ENCODE measurements at regions not wholly inside any gene's neighbourhood (a gene's known extent, or its start where the extent isn't known, plus 50 kb on each side); places are given as distances from the start of the nearest gene placed in this dataset.

GRCh38 chr6:48307573-48307972 is 196.6 kb upstream of the PTCHD4 start:
- peaks cover 9% of the 10 kb centered on the region for H3K9me3 ChIP-seq (ENCODE audit: control insufficient read depth, low read length)
- H3K4me3 ChIP-seq (ENCODE audit: low read length), result no peak overlapping the region
- peaks cover 7% of the 10 kb centered on the region for H3K9me3 Mint-ChIP-seq
- H3K27ac ChIP-seq (ENCODE audit: low read depth, low read length), result no peak overlapping the region
- no peak overlapping the region for H3K9ac ChIP-seq (ENCODE audit: extremely low read depth, low read length, poor library complexity, severe bottlenecking)
- H3K4me3 Mint-ChIP-seq, result no peak overlapping the region
- 95% methylated on average over 2 of the region's 2 CpGs; no CpG with 5 or more reads in 1 of the 2 experiments for WGBS, 2 experiments (ENCODE audit: insufficient coverage in 1 of 2, insufficient read length in 1 of 2)
- H3K4me1 ChIP-seq (ENCODE audit: control insufficient read depth, insufficient read depth, low read length), result no peaks in the 10 kb centered on the region
- no peak for TF ChIP-seq CTCF (conservative IDR thresholded peaks at IDR 0.05)
- no peaks in the 10 kb centered on the region for H3K27me3 Mint-ChIP-seq (ENCODE audit: insufficient read depth)
- no peak overlapping the region for H3K27ac Mint-ChIP-seq
- no peaks in the 10 kb centered on the region for H3K36me3 Mint-ChIP-seq (ENCODE audit: low read depth)
- H3K27me3 ChIP-seq (ENCODE audit: control insufficient read depth, insufficient read depth, low read length, poor library complexity, severe bottlenecking), result no peaks in the 10 kb centered on the region
- peaks cover under 1% of the 10 kb centered on the region for H3K4me1 Mint-ChIP-seq
- H3K36me3 ChIP-seq (ENCODE audit: control insufficient read depth, insufficient read depth, low read length), result no peaks in the 10 kb centered on the region
- DNase-seq, result no peak

- H3K4me1 Mint-ChIP-seq, result peaks cover 6% of the 10 kb centered on the region
- peaks cover 6% of the 10 kb centered on the region for H3K9me3 Mint-ChIP-seq
- Histone ChIP-seq H3K4me1 (ENCODE audit: control insufficient read depth, insufficient read depth, low read length) (no peaks in the 10 kb centered on the region), H3K27me3 (ENCODE audit: control insufficient read depth, insufficient read depth, low read length, poor library complexity, severe bottlenecking) (peaks cover 5% of the 10 kb centered on the region), H3K9me3 (ENCODE audit: control insufficient read depth, low read length) (peaks cover 14% of the 10 kb centered on the region), H3K9ac (ENCODE audit: extremely low read depth, low read length, poor library complexity, severe bottlenecking) (no peak overlapping the region), H3K27ac (ENCODE audit: low read depth, low read length) (no peak overlapping the region), H3K4me3 (ENCODE audit: low read length) (no peak overlapping the region), H3K36me3 (ENCODE audit: control insufficient read depth, insufficient read depth, low read length) (no peaks in the 10 kb centered on the region)
- no peak for DNase-seq
- TF ChIP-seq CTCF (conservative IDR thresholded peaks at IDR 0.05), result no peak
- no peak overlapping the region for H3K27ac Mint-ChIP-seq
- no peak overlapping the region for H3K4me3 Mint-ChIP-seq
- peaks cover 14% of the 10 kb centered on the region for H3K27me3 Mint-ChIP-seq (ENCODE audit: insufficient read depth)
- no peaks in the 10 kb centered on the region for H3K36me3 Mint-ChIP-seq (ENCODE audit: low read depth)
- WGBS, 2 experiments (ENCODE audit: insufficient coverage in 1 of 2, insufficient read length in 1 of 2), result 83 to 91% methylated on average over 1 to 4 of the region's 4 CpGs
These were observed 179.6 kb upstream of the PTCHD4 start for GRCh38 chr6:48290595-48290994.

- H3K4me1 ChIP-seq (ENCODE audit: control insufficient read depth, insufficient read depth, low read length), result no peaks in the 10 kb centered on the region
- Mint-ChIP-seq H3K36me3 (ENCODE audit: low read depth) (no peaks in the 10 kb centered on the region), H3K9me3 (peaks cover 7% of the 10 kb centered on the region), H3K27ac (no peak overlapping the region), H3K4me1 (peaks cover 6% of the 10 kb centered on the region), H3K27me3 (ENCODE audit: insufficient read depth) (peaks cover 14% of the 10 kb centered on the region), H3K4me3 (no peak overlapping the region)
- H3K9ac ChIP-seq (ENCODE audit: extremely low read depth, low read length, poor library complexity, severe bottlenecking), result no peak overlapping the region
- H3K4me3 ChIP-seq (ENCODE audit: low read length), result no peak overlapping the region
- WGBS, 2 experiments (ENCODE audit: insufficient coverage in 1 of 2, insufficient read length in 1 of 2), result 92 to 96% methylated on average over 5 of the region's 5 CpGs
- no peak for DNase-seq
- no peaks in the 10 kb centered on the region for H3K36me3 ChIP-seq (ENCODE audit: control insufficient read depth, insufficient read depth, low read length)
- H3K9me3 ChIP-seq (ENCODE audit: control insufficient read depth, low read length), result peaks cover 22% of the 10 kb centered on the region
- peaks cover 5% of the 10 kb centered on the region for H3K27me3 ChIP-seq (ENCODE audit: control insufficient read depth, insufficient read depth, low read length, poor library complexity, severe bottlenecking)
- H3K27ac ChIP-seq (ENCODE audit: low read depth, low read length), result no peak overlapping the region
- TF ChIP-seq CTCF (conservative IDR thresholded peaks at IDR 0.05), result no peak
These were observed 178.8 kb upstream of the PTCHD4 start for GRCh38 chr6:48289841-48290240.

Measured in endodermal cell (in vitro differentiated cells).